Keratinocyte (primary cell): ENCODE measurements at regions not wholly inside any gene's neighbourhood (a gene's known extent, or its start where the extent isn't known, plus 50 kb on each side); places are given as distances from the start of the nearest gene placed in this dataset.

ENCODE experiments used
- DNase-seq: peaks from one replicate; pipeline ENCODE4 v3.0.0-alpha.2; 2011; ENCODE audit warnings: low read depth, missing footprints, low spot score
- FAIRE-seq: peaks from 2 replicates; lab custom pipeline; 2011; peaks lifted over from hg19 to GRCh38; lab: Jason Lieb, UNC
- H2AFZ ChIP-seq: 2 replicates; pipeline ENCODE4 v1.6.0; 2012; ENCODE audit warnings: low read length, control low read depth, inconsistent platforms; ENCODE audit not compliant: control insufficient read depth
- H3K27ac ChIP-seq: 2 replicates; pipeline ENCODE4 v1.5.1; 2011; ENCODE audit warnings: low read length; ENCODE audit not compliant: control insufficient read depth, insufficient read depth
- H3K27me3 ChIP-seq: 3 replicates; pipeline ENCODE4 v1.6.0; 2011; ENCODE audit warnings: low read length; ENCODE audit not compliant: control insufficient read depth, insufficient read depth; ENCODE audit errors: extremely low read depth
- H3K36me3 ChIP-seq, 2 experiments: 2 replicates in 1 of 2; 3 replicates in 1 of 2; pipeline ENCODE4 v1.5.1; 2011; ENCODE audit warnings: low read length in 2 of 2, mild to moderate bottlenecking in 1 of 2; ENCODE audit not compliant: control insufficient read depth in 2 of 2, insufficient read depth in 2 of 2; ENCODE audit errors: extremely low read depth in 1 of 2
- H3K4me1 ChIP-seq: 3 replicates; pipeline ENCODE4 v1.5.1; 2011; ENCODE audit warnings: low read length; ENCODE audit not compliant: control insufficient read depth, insufficient read depth; ENCODE audit errors: extremely low read depth
- H3K4me2 ChIP-seq: 3 replicates; pipeline ENCODE4 v1.6.0; 2011; ENCODE audit warnings: low read depth, low read length; ENCODE audit not compliant: control insufficient read depth, insufficient read depth; ENCODE audit errors: extremely low read depth
- H3K4me3 ChIP-seq, 3 experiments: fragments of 200-600 bp in 1 of 3; sonication (generic) in 1 of 3; 2 replicates in 2 of 3; 3 replicates in 1 of 3; pipeline ENCODE4 v1.5.1; 2011 to 2016; ENCODE audit warnings: low read length in 3 of 3, mild to moderate bottlenecking in 3 of 3, control low read depth in 2 of 3, inconsistent platforms in 1 of 3, low read depth in 1 of 3, mixed read lengths in 1 of 3, mixed run types in 1 of 3, moderate library complexity in 1 of 3; ENCODE audit not compliant: control insufficient read depth in 2 of 3, insufficient read depth in 2 of 3; ENCODE audit errors: extremely low read depth in 1 of 3
- H3K79me2 ChIP-seq: 2 replicates; pipeline ENCODE4 v1.6.0; 2012; ENCODE audit warnings: low read length; ENCODE audit not compliant: control insufficient read depth, insufficient read depth
- H3K9ac ChIP-seq: 3 replicates; pipeline ENCODE4 v1.6.0; 2011; ENCODE audit warnings: low read length; ENCODE audit not compliant: control insufficient read depth, insufficient read depth; ENCODE audit errors: extremely low read depth
- H3K9me1 ChIP-seq: 3 replicates; pipeline ENCODE4 v1.6.0; 2011; ENCODE audit warnings: low read length; ENCODE audit not compliant: control insufficient read depth, insufficient read depth; ENCODE audit errors: extremely low read depth
- H3K9me3 ChIP-seq: 2 replicates; pipeline ENCODE4 v1.5.1; 2012; ENCODE audit warnings: low read depth, low read length; ENCODE audit not compliant: control insufficient read depth
- H4K20me1 ChIP-seq: 3 replicates; pipeline ENCODE4 v1.6.0; 2011; ENCODE audit warnings: low read length; ENCODE audit not compliant: control insufficient read depth, insufficient read depth; ENCODE audit errors: extremely low read depth
- CTCF ChIP-seq, 3 experiments: IDR thresholded peaks in 1 of 3; conservative IDR thresholded peaks in 1 of 3; optimal IDR thresholded peaks in 1 of 3; 2 replicates in 2 of 3; 3 replicates in 1 of 3; pipeline versions ENCODE3 to v1.5.1; 2011; ENCODE audit warnings: low read length in 3 of 3, mild to moderate bottlenecking in 3 of 3, moderate library complexity in 2 of 3, control low read depth in 1 of 3, inconsistent platforms in 1 of 3; ENCODE audit not compliant: insufficient read depth in 2 of 3; ENCODE audit errors: extremely low read depth in 1 of 3
- EZH2 ChIP-seq: IDR thresholded peaks from one replicate; pipeline ENCODE4 v1.6.1; 2012; ENCODE audit warnings: inconsistent platforms, mild to moderate bottlenecking, low read length, moderate library complexity
- dilution Hi-C: fragments of 300-500 bp; cut with MboI; formaldehyde crosslinking; loops from one replicate; pipeline ENCODE4 v1.7.0; 2020; ENCODE audit warnings: low sequenced_read_pairs; ENCODE audit not compliant: extremely low pct_ligation_motif_present

GRCh38 chr4:27187786-27188185 lies 327.1 kb downstream of the STIM2 start:
- Histone ChIP-seq H3K4me3 (no peak overlapping the region), H3K9ac (no peak overlapping the region), H3K4me1 (no peaks in the 10 kb centered on the region), H2AFZ (no peak overlapping the region), H3K9me3 (no peaks in the 10 kb centered on the region), H3K36me3 (no peaks in the 10 kb centered on the region), H3K27ac (no peak overlapping the region), H3K27me3 (no peaks in the 10 kb centered on the region), H3K9me1 (no peaks in the 10 kb centered on the region), H3K4me2 (no peak overlapping the region), H4K20me1 (no peaks in the 10 kb centered on the region), H3K79me2 (no peaks in the 10 kb centered on the region)
- dilution Hi-C loops, result no loop called here
- no peak for FAIRE-seq
- DNase-seq, result no peak
- TF ChIP-seq CTCF (optimal IDR thresholded peaks at IDR 0.05 in 1 of 3, IDR thresholded peaks at IDR 0.05 in 1 of 3, conservative IDR thresholded peaks at IDR 0.05 in 1 of 3; ENCODE audit: extremely low read depth in 1 of 3, insufficient read depth in 2 of 3, low read length in 3 of 3) (no peak), EZH2 (no peak)

GRCh38 chr4:27189683-27190082 lies 329.0 kb downstream of the STIM2 start:
- no peaks in the 10 kb centered on the region for H3K36me3 ChIP-seq
- no peak overlapping the region for H2AFZ ChIP-seq
- H3K9me1 ChIP-seq, result no peaks in the 10 kb centered on the region
- no peaks in the 10 kb centered on the region for H3K4me1 ChIP-seq
- H3K79me2 ChIP-seq, result no peaks in the 10 kb centered on the region
- FAIRE-seq (no peak), DNase-seq (no peak)
- H4K20me1 ChIP-seq, result no peaks in the 10 kb centered on the region
- H3K4me2 ChIP-seq, result no peak overlapping the region
- TF ChIP-seq EZH2, result no peak
- TF ChIP-seq CTCF (optimal IDR thresholded peaks at IDR 0.05 in 1 of 3, IDR thresholded peaks at IDR 0.05 in 1 of 3, conservative IDR thresholded peaks at IDR 0.05 in 1 of 3; ENCODE audit: extremely low read depth in 1 of 3, insufficient read depth in 2 of 3, low read length in 3 of 3), result no peak
- no peaks in the 10 kb centered on the region for H3K27me3 ChIP-seq
- H3K9ac ChIP-seq, result no peak overlapping the region
- H3K9me3 ChIP-seq, result no peaks in the 10 kb centered on the region
- no peak overlapping the region for H3K4me3 ChIP-seq
- H3K27ac ChIP-seq, result no peak overlapping the region
- dilution Hi-C loops, result no loop called here
